Inferior parietal cortex (tissue), 1 donor: ENCODE measurements at regions not wholly inside any gene's neighbourhood (a gene's known extent, or its start where the extent isn't known, plus 50 kb on each side); places are given as distances from the start of the nearest gene placed in this dataset.
A peak's percentile ranks its signal among the peaks of the same experiment; 100 is the strongest.
"Not testable (repeated sequence)": the region's sequence is repeated elsewhere in the genome, so short reads cannot be mapped to it uniquely, and the experiment has no call there.

ENCODE experiments used
- DNase-seq: peaks from one replicate; pipeline ENCODE4 v3.0.0-alpha.2; 2016; ENCODE audit errors: extremely low spot score

DNA sequence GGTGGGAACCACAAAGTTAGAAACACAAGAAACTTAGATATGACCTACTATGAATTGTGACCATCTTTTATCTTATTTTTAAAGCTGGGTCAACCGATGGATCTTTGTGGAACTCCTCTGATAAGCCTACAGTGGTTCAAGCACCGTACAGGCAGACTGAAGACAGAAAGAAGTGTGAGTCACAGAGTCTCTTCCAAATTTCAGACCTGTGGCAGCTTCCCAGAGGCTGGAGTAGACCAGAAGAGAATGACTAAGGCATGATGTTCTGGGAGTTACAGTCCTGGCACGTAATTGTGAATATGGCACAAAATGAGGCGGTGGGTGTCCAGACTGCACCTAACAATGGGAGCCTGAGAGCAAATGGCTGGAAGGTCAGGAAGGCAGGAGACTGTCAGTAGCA lies 70.0 kb downstream of the LMO4 start:
- DNase-seq, result no peak

GRCh38 chr1:87399264-87399663 lies 70.6 kb downstream of the LMO4 start:
- no peak for DNase-seq

DNA sequence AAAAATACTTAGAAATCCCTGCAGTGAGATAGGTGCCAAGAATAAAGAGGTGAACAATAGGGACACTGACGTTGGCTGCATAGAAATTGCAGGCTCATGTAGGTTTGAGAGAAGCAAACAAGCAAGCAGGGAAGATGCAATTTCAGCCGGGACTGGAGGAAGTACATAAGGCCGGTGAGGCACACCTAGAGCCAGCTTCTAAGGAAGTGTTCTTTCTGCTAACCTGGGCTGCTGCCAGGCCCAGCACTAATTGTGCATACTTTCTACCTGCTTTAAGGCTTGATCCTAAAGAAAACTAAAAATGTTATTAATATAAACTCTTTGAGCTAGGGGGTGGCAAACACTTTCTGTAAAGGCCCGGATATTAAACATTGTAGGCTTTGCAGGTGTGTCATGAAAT lies 71.0 kb downstream of the LMO4 start:
- no peak for DNase-seq

- no peak for DNase-seq
Measured at GRCh38 chr1:87400813-87401212, 72.1 kb downstream of the LMO4 start.

DNA sequence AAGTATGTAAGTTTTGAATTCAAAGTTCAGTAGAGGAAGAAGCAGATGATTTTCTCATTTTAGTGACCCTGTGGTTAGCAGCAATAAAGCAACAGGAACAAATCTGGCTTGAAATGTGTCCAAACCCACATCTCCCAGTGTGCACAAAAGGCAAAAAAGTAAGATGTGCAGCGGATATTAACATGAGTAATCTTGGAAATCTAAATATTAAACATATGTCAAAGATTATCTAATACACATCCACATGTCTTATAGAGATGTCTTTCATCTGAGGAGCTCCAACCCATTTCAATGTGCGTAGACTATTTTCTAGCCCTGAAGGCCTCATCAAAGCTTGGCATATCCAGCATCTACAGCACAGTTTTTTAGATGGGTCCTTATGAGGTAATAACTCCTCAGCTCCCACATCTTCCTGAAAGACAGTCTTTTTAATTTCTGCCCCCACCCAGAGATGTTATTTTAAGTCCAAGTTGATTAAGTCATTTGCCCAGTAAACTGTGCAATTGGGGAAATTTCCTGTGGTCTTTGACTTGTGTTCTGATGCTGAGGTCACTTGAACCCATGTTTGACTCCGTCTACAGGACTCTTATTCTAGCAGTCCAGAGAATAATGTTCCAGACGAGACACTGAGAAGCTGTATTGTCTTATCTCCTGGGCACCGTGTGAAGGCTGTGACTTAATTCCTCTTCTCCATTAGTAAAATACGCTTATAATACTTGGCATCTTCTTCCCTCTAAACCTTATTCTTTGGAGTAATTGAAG lies 73.7 kb downstream of the LMO4 start:
- no peak for DNase-seq

DNA sequence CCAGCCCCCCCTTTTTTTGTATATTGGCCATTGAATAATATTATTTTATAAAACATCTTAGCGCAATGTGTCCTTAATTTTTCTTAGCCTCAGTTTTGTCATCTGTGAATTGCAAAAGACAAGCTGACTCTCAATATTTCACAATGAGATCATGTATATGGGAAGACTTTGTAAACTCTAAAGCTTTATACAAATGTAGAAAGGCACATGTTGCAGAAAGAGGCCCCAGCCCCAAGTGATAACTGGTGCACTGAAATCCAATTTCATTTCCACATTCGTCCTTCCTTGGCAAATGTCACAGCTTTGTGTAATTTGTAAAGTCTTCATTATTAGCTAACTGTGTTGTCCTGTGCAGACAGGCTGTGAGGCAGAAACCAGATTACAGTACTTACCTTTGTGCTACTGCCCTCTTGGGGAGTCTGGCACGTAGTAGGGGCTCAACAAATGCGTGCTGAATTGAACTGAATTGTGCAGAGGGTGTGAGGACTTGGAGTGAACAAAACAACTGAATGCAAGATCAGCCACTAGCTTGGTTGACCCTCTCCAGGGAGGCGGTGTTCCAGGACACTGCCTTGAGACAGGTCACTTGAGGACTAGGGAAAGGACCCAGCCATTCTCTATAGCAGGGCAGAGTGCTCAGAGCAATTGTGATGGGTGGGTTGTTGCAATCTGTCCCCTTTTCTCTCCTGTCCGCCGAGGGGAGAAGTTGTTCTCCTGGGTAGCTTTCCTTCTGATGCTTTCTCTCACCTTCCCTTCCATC lies 74.6 kb downstream of the LMO4 start:
- no peak for DNase-seq

- no peak for DNase-seq
Measured at GRCh38 chr1:87404296-87404695, 75.6 kb downstream of the LMO4 start.

DNA sequence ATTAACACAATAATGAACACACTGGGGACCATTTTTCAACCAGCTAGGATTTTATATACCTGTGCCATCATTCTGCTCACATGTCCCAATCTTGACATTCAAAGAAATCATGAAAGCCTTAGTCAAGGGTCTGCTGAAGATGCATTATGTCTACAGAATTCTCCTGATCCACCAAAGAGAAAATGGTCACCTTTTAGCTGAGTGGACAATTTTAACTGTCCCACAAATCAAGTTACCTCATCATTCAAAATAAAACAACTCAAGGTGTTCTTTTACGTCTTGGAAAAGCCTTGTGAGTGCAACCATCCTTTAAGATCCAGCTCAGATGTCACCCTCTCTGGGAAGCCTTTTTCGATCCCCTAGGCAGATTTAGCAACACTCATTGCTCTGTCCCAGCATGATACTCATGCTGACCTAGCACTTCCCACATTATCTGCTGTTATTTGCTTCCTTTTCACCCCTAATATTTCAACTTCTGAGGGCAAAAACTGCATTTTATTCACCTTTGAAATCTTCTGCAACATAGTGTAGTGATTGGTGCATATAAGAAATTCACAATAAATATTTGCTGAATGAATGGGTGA lies 80.1 kb downstream of the LMO4 start:
- no peak for DNase-seq

GRCh38 chr1:87410776-87411480 lies 82.2 kb downstream of the LMO4 start:
- peak; percentile 89 for DNase-seq

GRCh38 chr1:87413846-87414245 lies 85.2 kb downstream of the LMO4 start:
- not testable (repeated sequence) for DNase-seq

DNA sequence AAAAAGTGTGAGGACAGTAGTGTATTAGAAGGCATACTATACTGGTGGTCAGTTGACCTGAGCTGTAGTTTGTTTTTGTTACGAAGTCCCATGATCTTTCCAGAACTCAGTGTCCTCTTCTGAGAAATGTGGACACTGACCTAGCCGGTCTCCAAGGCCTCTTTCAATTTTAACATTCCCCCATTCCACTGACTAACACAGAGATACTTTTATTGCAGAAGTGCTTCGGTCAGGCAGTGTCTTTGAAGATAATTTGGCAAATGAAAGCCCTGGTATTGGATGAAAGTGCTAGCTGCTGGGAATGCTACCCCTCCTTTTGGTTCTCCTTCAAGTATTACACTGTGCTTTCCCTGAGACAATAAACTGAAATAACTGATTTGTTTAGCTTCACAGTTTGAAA lies 89.4 kb downstream of the LMO4 start:
- DNase-seq, result no peak

DNA sequence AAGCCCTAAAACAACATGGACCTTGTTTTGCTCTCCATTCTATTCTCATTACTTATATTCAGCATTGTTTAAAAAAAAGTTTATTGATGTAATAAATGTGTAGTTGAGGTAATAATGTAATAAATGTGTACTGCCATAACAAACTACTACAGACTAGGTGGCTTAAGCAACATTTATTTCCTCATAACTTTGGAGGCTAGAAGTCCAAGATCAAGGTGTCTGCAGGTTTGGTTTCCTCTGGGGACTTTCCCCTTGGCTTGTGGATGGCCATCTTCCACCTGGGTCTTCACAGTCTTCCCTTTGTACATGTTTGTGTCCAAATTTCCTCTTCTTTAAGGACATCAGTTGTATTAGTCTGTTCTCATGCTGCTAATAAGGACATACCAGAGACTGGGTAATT lies 93.1 kb downstream of the LMO4 start:
- no peak for DNase-seq

DNA sequence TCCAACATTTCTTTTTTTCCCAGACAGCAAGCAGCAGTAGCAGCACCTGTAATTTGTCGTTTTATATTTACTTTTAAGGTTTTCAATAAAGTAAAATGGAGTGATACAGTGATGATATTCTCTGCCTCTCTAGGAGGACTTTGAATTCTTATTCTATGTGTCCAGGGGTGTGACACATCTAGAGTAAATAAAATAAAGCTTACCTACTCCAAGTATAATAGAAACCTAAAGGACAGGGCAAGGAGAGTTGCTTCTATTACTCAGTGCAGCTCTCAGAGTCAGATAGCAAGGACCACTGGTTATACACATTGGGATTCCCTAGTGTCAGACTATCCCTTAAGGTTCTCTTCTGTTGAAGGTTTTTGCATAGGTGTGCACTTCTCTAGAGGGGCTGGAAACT lies 95.9 kb downstream of the LMO4 start:
- no peak for DNase-seq

DNA sequence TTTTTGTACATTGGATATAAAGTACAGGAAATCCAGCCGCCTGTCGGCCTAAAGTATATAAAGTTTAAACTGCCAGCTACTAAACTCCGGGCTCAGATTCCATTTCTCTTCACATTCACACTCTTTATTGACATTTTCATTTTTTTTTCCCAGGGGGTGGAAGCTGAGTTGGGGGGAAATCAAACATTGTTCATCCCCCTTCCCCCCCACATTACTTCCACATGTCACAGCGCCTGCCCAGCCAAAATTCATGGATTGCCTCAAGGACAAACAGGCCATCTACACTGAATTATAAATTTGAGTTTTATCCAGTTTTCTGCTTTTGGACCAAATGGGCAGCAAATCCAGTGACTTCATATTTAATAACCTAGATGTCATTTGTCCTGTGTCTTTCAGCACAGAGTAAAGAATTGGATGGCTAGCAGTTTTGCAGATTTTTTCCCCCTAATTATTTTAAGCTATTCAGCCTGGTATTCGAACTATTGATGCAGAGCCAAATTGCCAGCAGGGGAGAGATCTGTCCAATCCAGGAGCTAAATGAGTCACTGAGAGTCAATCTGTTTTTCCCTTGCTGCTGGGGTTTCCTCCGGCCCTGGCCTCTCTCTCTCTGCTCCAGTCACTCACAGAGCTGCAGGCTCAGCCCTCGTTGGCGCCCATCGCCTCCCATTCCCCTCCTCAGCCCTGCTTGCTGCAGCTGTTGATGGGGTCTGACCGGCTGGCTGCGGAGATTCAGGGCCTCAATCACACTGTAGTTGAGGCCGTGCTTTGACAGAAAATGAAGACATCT lies 98.0 kb downstream of the LMO4 start:
- no peak for DNase-seq

GRCh38 chr1:87428367-87428766 lies 99.7 kb downstream of the LMO4 start:
- no peak for DNase-seq

DNA sequence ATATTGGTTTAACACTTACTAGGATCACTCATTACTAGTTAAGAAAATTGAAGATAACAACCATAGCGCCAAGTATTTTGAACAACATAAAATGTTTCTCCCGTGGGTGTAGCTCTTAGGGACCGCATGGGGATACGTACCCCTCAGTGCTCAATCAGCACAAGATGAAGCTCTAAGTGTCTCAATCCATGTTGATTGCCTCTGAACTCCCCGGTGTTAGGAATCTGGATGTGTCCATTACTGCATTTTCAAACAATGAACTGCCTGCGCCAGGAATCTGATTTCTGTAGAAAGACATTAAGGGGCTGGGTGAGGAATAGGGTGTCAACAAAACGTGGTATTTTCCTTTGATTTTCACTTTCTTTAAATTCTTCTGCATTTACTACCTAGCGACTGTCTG lies 100.2 kb downstream of the LMO4 start:
- no peak for DNase-seq

DNA sequence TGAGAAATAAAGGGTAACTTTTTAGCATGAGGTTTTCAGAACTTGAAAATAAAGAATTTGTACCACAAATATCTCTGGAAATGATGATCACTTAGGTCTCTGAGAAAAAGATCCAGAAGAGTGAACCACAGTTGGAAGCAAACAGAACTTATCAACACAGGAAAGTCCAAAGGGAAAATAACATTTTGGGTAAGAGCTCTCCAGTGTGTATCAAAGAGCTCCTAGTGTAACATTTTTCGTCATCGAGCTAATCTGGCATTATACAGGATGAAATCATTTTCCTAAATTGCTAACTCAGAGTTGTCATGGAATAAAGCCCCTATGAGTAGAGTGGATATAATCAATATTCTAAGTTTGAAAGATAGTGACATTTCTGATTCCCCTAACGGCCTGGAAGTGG lies 104.0 kb downstream of the LMO4 start:
- DNase-seq, result no peak

GRCh38 chr1:87433101-87433500 lies 104.4 kb downstream of the LMO4 start:
- DNase-seq, result not testable (repeated sequence)

DNA sequence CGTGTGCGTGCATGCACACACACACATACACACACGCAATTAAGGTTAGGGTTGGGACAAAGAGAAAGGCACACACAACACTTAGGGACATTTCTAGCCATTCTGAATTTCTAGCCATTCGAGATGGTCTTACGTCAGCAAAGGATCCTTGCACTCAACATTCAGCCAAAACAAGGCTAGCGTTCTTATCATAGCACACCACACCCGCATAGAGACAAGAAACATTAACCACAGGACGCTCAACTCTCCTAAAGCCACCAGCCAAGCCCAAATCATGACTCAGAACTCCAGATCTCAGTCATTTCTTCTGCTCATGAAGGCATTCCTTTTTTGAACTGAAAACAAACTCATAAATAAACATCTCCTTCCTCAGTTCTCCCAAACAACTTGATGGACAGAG lies 106.8 kb downstream of the LMO4 start:
- peak; percentile 31 for DNase-seq

DNA sequence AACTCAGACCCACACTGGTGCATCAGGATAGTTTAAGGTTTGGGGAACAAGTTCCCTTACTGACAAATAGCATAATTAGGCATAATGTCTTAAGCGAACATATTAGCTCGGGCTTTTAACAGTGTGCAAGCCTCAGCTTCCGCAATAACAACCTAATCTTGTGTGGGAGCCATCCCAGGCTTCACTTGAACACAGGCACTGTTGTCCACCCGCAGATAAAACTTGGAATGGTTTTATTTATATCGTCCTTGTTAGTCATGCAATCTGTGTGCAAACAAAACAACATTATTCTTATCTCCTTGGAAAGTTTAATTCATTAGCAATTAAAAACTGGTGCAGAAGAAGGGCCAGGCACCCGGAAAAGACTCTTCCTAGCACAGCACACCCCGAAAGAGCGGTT lies 107.4 kb downstream of the LMO4 start:
- not testable (repeated sequence) for DNase-seq

DNA sequence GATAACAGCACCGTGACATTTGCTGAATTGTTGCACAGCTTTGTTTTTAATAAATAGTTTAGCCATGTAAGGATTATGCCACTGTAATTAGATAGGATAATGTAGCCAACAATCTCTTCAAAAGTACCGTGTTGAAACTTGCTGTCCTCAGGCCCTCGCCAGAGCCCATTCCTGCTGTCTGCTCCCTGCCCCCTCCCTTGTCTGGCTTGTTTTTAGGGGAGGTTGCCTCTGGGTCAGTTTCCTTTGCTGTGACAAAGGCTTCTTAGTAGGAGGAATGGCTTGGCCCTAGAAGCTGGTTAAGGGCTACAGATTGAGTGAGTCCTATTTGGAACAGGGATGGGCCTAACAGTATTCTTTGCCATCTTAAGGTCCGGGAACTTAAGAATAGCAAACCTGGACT lies 107.9 kb downstream of the LMO4 start:
- no peak for DNase-seq
